HK-2 (cell line): ENCODE measurements at regions not wholly inside any gene's neighbourhood (a gene's known extent, or its start where the extent isn't known, plus 50 kb on each side); places are given as distances from the start of the nearest gene placed in this dataset.
"Not testable (repeated sequence)": the region's sequence is repeated elsewhere in the genome, so short reads cannot be mapped to it uniquely, and the experiment has no call there.

Experiments used
- DNase-seq: peaks from one replicate; pipeline ENCODE4 v3.0.0-alpha.2; 2018; ENCODE audit not compliant: unreplicated experiment

- DNase-seq: no peak
Measured at GRCh38 chr3:169029674-169030285, 633.7 kb downstream of the MECOM start.

DNA sequence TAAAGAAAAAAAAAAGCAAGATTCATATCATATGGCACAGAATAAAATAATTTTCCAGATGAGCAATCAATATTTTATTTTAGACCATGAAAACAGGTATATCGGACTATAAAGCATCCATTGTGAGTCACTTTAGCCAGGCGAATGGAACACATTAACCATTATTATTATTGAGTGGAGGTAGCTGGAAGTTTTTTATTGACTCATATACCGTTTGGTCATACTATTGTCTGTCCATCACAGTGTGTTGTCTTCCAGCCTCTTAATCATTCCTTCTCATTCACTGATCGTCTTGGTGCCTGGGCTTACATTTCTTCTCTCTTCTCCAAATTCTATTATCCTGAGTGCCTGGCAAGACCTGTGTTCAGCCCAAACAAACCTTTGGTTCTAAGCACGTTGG lies 634.8 kb downstream of the MECOM start:
- no peak for DNase-seq

DNA sequence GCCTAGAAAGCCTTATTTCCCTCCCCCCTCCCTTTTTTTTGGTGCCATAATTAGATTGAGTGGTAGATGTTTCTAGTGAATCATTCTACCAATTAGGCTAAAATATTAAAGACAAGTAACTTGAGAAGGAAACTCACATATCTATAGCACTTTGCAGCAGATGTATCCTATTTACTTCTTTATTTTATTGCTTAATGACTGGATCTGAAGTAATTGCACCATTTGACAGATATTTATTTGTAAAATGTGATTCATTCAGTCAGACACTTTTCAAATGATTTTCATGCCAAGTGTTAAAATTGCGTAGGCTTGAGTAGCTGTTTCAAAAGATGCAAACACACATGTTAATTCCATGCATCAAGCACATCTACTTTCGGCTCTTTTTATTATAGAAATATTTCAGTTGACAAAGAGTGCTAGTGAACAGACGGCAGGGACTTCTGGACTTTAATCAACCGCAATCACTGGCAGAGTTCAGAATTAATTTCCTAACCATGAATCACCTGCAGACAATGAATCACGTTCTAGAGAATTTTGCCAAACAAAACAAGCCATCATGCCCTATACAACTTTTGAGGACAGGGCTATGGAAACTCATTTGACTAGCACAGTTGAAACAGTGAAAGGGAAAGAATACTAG lies 636.8 kb downstream of the MECOM start:
- no peak for DNase-seq

- DNase-seq: no peak
Measured at GRCh38 chr3:169022457-169022856, 641.1 kb downstream of the MECOM start.

DNA sequence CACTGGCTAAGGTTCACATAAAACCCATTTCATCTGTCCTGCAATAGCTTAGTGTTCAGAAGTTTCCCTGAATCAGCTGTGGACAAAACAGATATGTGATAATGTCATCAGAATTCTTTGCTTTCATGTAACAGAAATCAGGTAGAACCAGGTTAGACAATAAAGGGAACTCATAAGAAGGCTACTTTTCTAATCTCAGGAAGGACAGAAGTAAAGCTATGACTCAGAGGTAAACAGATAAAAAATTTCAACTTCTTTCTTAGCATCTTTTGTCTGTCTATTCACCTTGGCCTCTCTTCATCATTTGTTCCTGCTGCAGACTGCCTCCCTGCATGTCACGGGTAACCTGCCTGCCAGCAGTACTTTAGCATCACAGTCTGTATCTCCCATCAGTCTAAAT lies 643.1 kb downstream of the MECOM start:
- no peak for DNase-seq

DNA sequence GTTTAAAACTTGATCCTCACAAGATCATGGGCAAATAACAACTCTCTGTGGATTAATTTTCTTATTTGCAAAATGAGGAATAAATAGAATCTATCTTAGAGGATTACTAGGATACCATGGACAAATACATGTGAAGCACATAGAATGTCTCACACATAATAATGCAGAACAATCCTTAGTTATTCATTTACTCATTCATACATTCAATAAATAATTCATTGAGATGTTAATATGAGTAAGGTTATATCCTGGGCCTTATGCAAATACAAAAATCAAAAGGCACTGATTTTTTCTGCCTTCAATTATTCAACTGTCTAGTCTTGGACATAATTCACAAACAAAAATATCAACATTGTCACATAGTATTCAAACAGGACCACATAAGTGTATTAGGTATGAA lies 654.1 kb downstream of the MECOM start:
- no peak for DNase-seq

- no peak for DNase-seq
Measured at GRCh38 chr3:169008776-169009358, 654.6 kb downstream of the MECOM start.

- no peak for DNase-seq
Measured at GRCh38 chr3:169007145-169007544, 656.4 kb downstream of the MECOM start.

- not testable (repeated sequence) for DNase-seq
Measured at GRCh38 chr3:169006398-169006797, 657.1 kb downstream of the MECOM start.

DNA sequence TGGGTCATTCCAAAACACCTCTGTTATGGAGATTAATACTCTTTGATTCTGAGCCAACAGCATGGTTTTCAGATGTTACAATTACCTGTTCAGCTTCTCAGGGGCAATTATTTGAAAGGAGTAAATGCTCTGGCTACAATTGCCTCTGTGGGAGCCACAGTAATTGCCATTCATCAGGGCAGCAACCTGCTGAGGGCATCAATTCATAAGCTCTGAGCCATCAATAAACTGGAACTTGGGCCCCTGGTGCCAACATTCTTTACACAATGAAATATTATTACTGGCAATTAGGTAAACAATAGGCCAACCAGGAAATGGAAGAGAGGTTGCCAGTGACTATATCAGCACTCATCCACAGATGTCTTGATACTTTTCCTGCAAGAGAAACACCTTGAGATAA lies 660.8 kb downstream of the MECOM start:
- DNase-seq: no peak

DNA sequence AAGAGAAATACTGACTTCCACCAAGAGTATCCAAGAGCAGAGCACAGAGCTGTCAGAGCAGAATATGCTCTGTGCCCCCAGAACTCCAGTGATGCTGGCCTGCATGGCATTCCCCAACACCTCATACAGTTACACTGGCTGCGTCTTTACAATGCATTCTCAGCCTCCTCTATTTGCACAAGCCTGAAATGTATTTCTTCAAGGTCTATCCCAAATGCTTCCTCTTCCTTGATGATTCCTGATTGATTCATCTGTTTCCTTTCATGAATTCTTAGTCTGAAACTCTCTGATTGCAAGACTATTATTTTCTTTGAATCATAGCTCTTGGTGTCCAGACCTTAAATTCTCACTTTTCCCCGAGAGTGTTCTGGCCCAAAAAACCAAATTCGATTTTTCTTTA lies 664.7 kb downstream of the MECOM start:
- no peak for DNase-seq

DNA sequence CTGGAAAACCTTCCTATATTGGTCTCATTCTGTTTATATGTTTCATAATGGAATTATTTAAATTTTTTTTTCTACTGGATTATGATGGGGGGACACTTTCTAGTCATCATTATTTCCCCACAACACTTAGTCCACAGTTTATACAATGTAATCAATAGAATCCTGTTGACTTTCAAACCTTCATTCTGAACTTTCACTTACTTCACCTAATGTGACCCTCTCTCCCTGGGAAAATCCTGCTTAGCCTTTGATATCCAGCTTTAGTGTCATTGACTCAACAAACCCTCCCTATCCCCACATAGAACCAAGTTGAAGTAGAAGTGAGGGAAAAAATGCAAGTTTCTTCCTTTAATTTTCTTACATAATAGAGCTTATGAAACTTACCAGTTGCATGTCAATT lies 666.0 kb downstream of the MECOM start:
- DNase-seq: no peak

DNA sequence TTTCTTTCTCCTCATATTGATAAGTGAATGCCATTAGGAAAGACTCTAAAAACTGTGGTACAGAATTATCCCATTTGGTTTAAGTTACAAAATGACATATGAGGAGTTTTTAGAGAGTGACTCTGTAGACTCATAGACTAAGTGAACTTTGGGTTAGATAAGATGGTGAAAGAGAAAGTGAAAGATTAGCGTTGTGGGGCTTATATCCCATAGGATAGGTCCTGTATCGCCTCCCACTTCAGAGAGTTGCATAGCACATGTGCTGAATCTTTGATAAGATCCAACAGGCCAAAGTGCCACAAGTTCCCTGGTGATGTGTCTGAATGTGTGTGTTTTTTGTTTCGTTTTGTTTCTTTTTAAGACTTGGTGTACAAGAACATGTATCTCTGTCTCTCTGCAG lies 666.9 kb downstream of the MECOM start:
- no peak for DNase-seq

GRCh38 chr3:168995129-168995528 lies 668.4 kb downstream of the MECOM start:
- no peak for DNase-seq

DNA sequence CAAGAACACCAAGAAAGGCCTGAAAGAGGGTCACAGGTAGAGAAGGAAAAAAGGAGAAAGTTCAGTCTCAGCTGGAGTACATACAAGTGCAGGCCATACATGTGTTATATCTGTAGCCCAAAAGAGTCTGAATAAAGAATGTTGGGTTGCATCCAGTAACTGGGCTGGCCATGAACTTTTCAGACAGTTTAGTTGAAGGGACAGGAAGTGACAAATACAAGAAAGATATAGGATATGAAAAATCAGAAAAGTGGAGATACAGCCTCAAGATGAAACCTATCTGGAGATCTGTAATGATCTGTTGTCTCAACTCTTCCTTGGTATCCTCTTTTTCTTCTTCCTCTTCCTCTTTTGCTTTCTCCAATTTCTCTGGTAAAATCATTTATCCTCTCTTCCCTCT lies 671.7 kb downstream of the MECOM start:
- DNase-seq: no peak

DNA sequence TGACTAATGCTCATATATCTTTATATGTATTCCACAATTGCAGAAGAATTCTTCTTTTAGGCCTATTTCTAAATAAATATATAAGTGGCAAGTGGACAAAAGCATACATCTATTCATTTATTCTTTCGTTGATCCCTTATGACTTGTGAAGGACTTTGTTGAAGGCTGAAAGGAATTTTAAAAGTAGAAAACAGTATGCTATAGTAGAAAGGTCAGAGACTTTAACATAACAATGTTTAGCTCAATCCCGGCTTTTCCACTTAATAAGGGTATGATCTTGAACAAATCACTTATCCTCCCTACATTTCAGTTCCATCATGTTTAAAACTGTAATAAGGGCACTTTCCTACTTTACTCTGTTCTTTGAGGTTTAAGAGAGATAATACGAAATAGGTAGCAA lies 672.9 kb downstream of the MECOM start:
- no peak for DNase-seq

- no peak for DNase-seq
Measured at GRCh38 chr3:168990134-168990533, 673.4 kb downstream of the MECOM start.

GRCh38 chr3:168989396-168989795 lies 674.1 kb downstream of the MECOM start:
- no peak for DNase-seq

DNA sequence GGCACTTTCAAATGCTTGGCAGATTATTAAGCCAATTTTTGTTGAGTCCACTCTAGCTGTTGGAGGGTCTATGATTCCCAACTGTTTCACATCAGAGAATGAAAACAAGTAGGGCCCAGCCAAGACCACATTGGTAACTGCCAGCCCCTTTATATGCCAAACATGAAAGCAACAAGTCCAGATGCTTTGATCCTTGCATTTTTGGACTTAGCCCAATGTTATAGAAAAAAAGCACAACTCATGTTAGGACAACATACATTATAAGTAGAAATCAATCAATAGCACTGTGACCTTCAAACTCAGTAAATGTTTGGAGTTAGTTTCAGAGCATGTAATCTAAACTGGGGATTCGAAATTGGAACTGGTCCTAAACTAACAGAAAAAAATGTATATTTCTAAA lies 674.7 kb downstream of the MECOM start:
- DNase-seq: no peak

DNA sequence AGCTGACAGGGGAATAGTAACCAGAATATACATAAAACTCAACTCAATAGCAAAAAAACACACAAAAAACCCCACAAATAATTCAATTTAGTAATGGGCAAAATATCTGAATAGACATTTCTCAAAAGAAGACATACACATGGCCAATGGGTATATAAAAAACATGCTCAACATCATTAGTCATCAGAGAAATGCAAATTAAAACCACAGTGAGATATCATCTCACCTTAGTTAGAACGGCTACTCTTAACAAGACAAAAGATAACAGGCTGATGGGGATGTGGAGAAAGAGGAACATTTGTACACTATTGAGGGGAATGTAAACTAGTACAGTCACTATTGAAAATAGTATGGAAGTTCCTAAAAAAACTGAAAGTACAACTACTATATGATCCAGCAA lies 678.6 kb downstream of the MECOM start:
- DNase-seq: no peak

DNA sequence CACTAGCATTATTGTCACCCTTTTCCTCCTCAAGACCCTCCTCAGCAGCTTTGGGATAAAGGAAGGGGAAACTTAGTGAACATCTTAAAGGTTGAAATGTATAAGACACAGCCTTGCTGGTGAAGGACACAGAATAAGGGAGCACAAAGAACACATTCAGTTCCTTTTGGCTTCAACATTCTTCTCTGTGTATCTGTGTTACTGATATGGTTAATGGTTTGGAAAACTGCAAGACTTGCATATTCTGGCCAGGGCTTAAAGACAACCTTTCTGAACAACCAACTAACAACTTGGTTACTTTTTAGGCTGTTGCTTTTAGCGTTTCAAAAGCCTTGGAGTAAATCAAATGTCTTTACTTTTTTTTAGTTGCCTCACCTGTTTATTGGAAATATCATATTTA lies 680.5 kb downstream of the MECOM start:
- no peak for DNase-seq

DNA sequence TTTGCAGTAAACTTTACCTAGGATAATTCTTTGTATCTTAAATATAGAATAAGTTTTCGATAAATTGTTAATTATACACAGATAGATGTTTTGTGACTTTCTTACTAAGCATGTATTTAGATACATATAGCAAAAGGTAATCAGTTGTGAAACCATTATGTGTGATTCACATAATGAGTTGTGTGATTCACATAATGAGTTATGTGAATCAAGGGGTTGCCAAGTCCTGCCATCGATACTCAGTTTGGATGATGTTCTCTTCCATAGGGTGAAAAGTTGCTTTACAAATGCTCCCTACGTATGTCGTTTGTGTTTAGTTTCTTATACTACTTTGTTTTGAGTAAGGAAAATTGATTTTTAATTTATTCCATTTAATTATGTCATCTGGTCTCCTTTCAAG lies 682.1 kb downstream of the MECOM start:
- no peak for DNase-seq

GRCh38 chr3:168977716-168978374 lies 685.7 kb downstream of the MECOM start:
- no peak for DNase-seq
